Suprapubic skin (tissue), 3 donors: ENCODE measurements at regions not wholly inside any gene's neighbourhood (a gene's known extent, or its start where the extent isn't known, plus 50 kb on each side); places are given as distances from the start of the nearest gene placed in this dataset.
"Not testable (repeated sequence)": the region's sequence is repeated elsewhere in the genome, so short reads cannot be mapped to it uniquely, and the experiment has no call there.

Source experiments
- POLR2A ChIP-seq, 2 donors: fragments of 450-650 bp; IDR thresholded peaks; one replicate each; pipeline ENCODE4 v1.6.1; 2017; ENCODE audit warnings: antibody characterized with exemption in 2 of 2, mild to moderate bottlenecking in 2 of 2, moderate library complexity in 2 of 2
- TF ChIP-seq, protein P1 (sequence below), 2 donors: fragments of 200-600 bp in 1 of 2; fragments of 450-650 bp in 1 of 2; sonication (generic) in 1 of 2; IDR thresholded peaks; one replicate each; pipeline ENCODE4 v1.5.1; 2016 to 2019; ENCODE audit warnings: antibody characterized with exemption in 2 of 2, mild to moderate bottlenecking in 1 of 2, moderate library complexity in 1 of 2

DNA sequence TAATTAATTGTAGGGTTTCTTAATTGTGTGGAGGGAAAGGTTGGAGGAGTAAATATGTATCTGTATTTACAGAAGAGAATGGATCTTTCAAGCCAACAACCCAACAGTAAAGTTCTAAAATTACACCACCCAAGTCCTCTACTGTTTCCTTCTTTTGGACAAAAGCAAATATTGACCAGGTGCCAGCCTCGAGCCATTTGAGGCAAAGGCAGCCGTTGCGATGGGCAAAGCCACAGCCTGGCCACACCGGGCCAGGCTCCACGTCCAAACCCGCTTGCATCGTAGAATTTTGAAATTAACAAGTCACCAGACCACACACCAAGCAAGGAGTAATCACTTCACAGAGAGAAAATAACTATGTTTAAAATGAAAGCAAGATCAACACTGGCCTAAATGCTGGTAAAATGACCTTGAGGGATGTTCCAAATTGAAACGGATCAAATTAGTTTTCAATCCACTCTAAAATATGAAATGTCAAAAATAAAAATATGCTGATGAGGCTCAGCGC lies 331.0 kb downstream of the BCL2L11 start:
- TF ChIP-seq, protein P1, sequence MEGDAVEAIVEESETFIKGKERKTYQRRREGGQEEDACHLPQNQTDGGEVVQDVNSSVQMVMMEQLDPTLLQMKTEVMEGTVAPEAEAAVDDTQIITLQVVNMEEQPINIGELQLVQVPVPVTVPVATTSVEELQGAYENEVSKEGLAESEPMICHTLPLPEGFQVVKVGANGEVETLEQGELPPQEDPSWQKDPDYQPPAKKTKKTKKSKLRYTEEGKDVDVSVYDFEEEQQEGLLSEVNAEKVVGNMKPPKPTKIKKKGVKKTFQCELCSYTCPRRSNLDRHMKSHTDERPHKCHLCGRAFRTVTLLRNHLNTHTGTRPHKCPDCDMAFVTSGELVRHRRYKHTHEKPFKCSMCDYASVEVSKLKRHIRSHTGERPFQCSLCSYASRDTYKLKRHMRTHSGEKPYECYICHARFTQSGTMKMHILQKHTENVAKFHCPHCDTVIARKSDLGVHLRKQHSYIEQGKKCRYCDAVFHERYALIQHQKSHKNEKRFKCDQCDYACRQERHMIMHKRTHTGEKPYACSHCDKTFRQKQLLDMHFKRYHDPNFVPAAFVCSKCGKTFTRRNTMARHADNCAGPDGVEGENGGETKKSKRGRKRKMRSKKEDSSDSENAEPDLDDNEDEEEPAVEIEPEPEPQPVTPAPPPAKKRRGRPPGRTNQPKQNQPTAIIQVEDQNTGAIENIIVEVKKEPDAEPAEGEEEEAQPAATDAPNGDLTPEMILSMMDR (IDR thresholded peaks at IDR 0.05), result not testable (repeated sequence)
- TF ChIP-seq POLR2A (IDR thresholded peaks at IDR 0.05), result not testable (repeated sequence)
